NT2/D1 (cell line): ENCODE measurements at regions not wholly inside any gene's neighbourhood (a gene's known extent, or its start where the extent isn't known, plus 50 kb on each side); places are given as distances from the start of the nearest gene placed in this dataset.

Experiments used
- DNase-seq: peaks from one replicate; pipeline ENCODE4 v3.0.0-alpha.2; 2011; ENCODE audit warnings: low read depth, low spot score
- H3K27me3 ChIP-seq: 2 replicates; pipeline ENCODE4 v1.6.0; 2011; ENCODE audit warnings: mild to moderate bottlenecking; ENCODE audit not compliant: insufficient read length, insufficient read depth
- H3K36me3 ChIP-seq: 2 replicates; pipeline ENCODE4 v1.6.1; 2011; ENCODE audit warnings: mild to moderate bottlenecking, low read length, mixed read lengths; ENCODE audit not compliant: insufficient read depth, insufficient read length
- H3K4me1 ChIP-seq: 2 replicates; pipeline ENCODE4 v1.5.1; 2011; ENCODE audit not compliant: insufficient read depth, insufficient read length
- H3K4me3 ChIP-seq: 2 replicates; pipeline ENCODE4 v1.5.1; 2011; ENCODE audit warnings: low read depth; ENCODE audit not compliant: insufficient read length
- H3K9ac ChIP-seq: 2 replicates; pipeline ENCODE4 v1.6.0; 2011; ENCODE audit warnings: low read depth; ENCODE audit not compliant: insufficient read length
- H3K9me3 ChIP-seq: 2 replicates; pipeline ENCODE4 v1.5.1; 2011; ENCODE audit warnings: mild to moderate bottlenecking, low read length; ENCODE audit not compliant: insufficient read depth
- SUZ12 ChIP-seq: IDR thresholded peaks from 2 replicates; pipeline ENCODE4 v1.6.1; 2011; ENCODE audit not compliant: insufficient read length, insufficient read depth; ENCODE audit errors: extremely low read depth
- YY1 ChIP-seq: IDR thresholded peaks from 2 replicates; pipeline ENCODE4 v1.6.1; 2011; ENCODE audit not compliant: insufficient read length, insufficient read depth
- ZNF274 ChIP-seq: IDR thresholded peaks from 2 replicates; pipeline ENCODE4 v1.6.1; 2011; ENCODE audit warnings: mild to moderate bottlenecking, low read depth, low read length

GRCh38 chr17:72424505-72425117, 303.8 kb downstream of the SOX9 start:
- Histone ChIP-seq H3K27me3 (no peaks in the 10 kb centered on the region), H3K9ac (no peak overlapping the region), H3K4me3 (no peak overlapping the region), H3K9me3 (no peaks in the 10 kb centered on the region), H3K36me3 (no peaks in the 10 kb centered on the region), H3K4me1 (peaks cover 25% of the 10 kb centered on the region)
- TF ChIP-seq YY1 (no peak), ZNF274 (no peak), SUZ12 (no peak)
- no peak for DNase-seq

GRCh38 chr17:72425133-72425793, 304.4 kb downstream of the SOX9 start:
- TF ChIP-seq YY1 (no peak), ZNF274 (no peak), SUZ12 (no peak)
- H3K4me3 ChIP-seq: no peak overlapping the region
- no peak for DNase-seq
- H3K36me3 ChIP-seq: no peaks in the 10 kb centered on the region
- no peaks in the 10 kb centered on the region for H3K9me3 ChIP-seq
- no peak overlapping the region for H3K9ac ChIP-seq
- peaks cover 25% of the 10 kb centered on the region for H3K4me1 ChIP-seq
- no peaks in the 10 kb centered on the region for H3K27me3 ChIP-seq

- TF ChIP-seq ZNF274: no peak
- no peak for TF ChIP-seq YY1
- TF ChIP-seq SUZ12: no peak
- no peaks in the 10 kb centered on the region for H3K9me3 ChIP-seq
- no peak overlapping the region for H3K4me3 ChIP-seq
- no peak for DNase-seq
- no peaks in the 10 kb centered on the region for H3K27me3 ChIP-seq
- no peaks in the 10 kb centered on the region for H3K36me3 ChIP-seq
- peaks cover 22% of the 10 kb centered on the region for H3K4me1 ChIP-seq
- no peak overlapping the region for H3K9ac ChIP-seq
Observed at GRCh38 chr17:72425794-72426168, 305.0 kb downstream of the SOX9 start.

- Histone ChIP-seq H3K4me3 (no peak overlapping the region), H3K4me1 (peaks cover 20% of the 10 kb centered on the region), H3K27me3 (no peaks in the 10 kb centered on the region), H3K36me3 (no peaks in the 10 kb centered on the region), H3K9ac (no peak overlapping the region), H3K9me3 (no peaks in the 10 kb centered on the region)
- DNase-seq: no peak
- no peak for TF ChIP-seq SUZ12
- no peak for TF ChIP-seq YY1
- no peak for TF ChIP-seq ZNF274
Observed at GRCh38 chr17:72426321-72426720, 305.5 kb downstream of the SOX9 start.

DNA sequence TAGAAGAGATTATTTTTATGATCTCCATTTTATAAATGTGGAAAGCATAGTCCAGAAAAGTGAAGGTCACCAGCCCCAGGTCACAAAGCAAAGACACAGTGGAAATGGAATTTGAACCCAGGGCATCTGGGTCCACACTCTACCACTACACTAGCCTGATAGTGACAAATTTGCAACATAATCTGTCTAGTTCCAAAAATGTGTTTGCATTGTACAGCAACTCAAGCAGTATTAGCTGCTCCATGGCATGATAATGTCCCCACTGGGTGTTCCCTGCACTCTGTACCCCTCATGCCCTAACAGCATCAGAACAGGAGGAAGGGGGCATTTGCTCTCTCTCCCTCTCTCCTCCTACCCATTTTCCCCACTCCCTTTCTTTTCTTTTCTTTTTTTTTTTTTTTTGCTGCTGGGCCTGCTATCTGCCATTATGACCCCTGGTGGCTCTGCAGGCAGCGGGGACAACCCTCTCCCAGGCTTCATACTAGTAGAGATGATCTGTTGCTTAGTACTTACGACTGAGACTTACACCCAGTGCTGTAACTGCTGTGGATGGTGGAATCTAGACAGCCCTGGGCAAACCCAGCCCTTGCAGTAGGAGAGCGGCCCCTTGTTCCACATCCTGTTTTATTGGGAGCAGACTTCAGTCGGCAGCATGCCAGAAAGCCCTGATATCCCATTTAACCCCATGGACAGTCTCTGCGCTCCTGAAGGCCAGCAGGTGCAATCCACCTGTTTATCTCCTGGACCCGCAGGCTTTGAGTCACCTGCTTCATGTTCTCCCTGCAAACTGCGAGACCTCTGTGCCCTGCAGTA, 306.3 kb downstream of the SOX9 start:
- peak overlapping the region; percentile 34 for H3K9ac ChIP-seq
- TF ChIP-seq ZNF274: no peak
- TF ChIP-seq YY1: no peak
- TF ChIP-seq SUZ12: no peak
- DNase-seq: no peak

DNA sequence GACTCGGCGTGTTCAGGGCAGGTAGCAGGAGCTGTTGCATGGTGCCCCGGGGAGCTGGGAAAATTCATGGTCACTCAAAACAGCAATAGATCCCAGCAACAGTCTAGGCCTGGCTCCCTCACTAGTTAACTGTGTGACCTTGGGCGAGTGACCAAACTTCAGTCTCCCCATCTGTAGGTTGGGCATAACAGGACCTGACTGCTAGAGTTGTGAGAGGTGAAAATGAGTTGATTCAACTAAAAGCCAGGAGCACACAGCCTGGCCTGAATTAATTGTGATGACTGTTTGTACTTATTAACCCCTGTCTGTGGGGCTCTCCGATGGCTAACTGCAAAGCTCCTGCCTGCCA, 306.9 kb downstream of the SOX9 start:
- DNase-seq: no peak
- Histone ChIP-seq H3K4me3 (no peak overlapping the region), H3K27me3 (no peaks in the 10 kb centered on the region), H3K9ac (no peak overlapping the region), H3K36me3 (no peaks in the 10 kb centered on the region), H3K9me3 (no peaks in the 10 kb centered on the region), H3K4me1 (peaks cover 17% of the 10 kb centered on the region)
- no peak for TF ChIP-seq ZNF274
- TF ChIP-seq SUZ12: no peak
- no peak for TF ChIP-seq YY1

More for the DNA sequence above, 306.3 kb downstream of the SOX9 start:
- Histone ChIP-seq H3K27me3 (no peaks in the 10 kb centered on the region), H3K4me3 (no peak overlapping the region), H3K9me3 (no peaks in the 10 kb centered on the region), H3K4me1 (peaks cover 19% of the 10 kb centered on the region), H3K36me3 (no peaks in the 10 kb centered on the region)

DNA sequence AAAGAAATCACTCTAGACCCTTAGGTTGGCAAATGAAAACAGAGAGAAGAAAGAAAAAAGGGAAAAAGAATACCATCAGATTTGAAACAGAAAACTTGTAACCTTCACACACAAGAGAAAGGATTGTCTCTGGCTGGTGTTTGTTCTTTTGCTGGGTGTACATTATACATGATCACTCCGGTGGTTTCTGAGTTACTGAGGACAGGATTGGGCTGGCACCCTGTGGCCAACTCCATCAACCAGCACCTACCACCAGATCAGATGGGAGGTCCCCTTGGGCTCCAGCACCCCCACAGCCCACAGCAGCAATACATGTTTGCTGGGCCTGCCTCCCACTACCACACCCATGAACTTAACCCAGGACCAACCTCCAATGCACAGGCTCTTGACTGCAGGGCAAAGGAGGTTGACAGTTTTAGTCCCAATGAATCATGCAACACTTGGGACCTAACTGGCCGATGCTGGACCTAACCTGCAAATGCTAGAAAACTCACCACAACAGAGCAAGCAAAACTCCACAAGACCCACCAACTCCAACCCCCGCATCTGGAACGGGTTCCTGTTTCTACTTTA, 308.3 kb downstream of the SOX9 start:
- Histone ChIP-seq H3K4me1 (peaks cover 8% of the 10 kb centered on the region), H3K9me3 (no peaks in the 10 kb centered on the region), H3K36me3 (no peaks in the 10 kb centered on the region), H3K4me3 (no peak overlapping the region), H3K27me3 (no peaks in the 10 kb centered on the region), H3K9ac (no peak overlapping the region)
- no peak for DNase-seq
- TF ChIP-seq ZNF274: no peak
- no peak for TF ChIP-seq YY1
- no peak for TF ChIP-seq SUZ12
